ENCODE measurements at regions not wholly inside any gene's neighbourhood (a gene's known extent, or its start where the extent isn't known, plus 50 kb on each side); places are given as distances from the start of the nearest gene placed in this dataset.

- no peak for TF ChIP-seq CTCF (IDR thresholded peaks at IDR 0.05)
- TF ChIP-seq SIN3A (IDR thresholded peaks at IDR 0.05; ENCODE audit: borderline replicate concordance, insufficient read depth, low read depth, low read length), result no peak
Observed at GRCh38 chr4:41878170-41878969, 56.9 kb upstream of the TMEM33 start.

Data from Panc1 (cell line).